Cardiac septum (tissue), 1 donor: ENCODE measurements at regions not wholly inside any gene's neighbourhood (a gene's known extent, or its start where the extent isn't known, plus 50 kb on each side); places are given as distances from the start of the nearest gene placed in this dataset.
"Not testable (repeated sequence)": the region's sequence is repeated elsewhere in the genome, so short reads cannot be mapped to it uniquely, and the experiment has no call there.

Source experiments
- DNase-seq: peaks from one replicate; pipeline ENCODE4 v3.0.0-alpha.2; 2020; ENCODE audit warnings: low spot score
- intact Hi-C: fragments of 100-400 bp; cut with DNase I; formaldehyde crosslinking; loops from one replicate; pipeline ENCODE4 v1.14.0; 2022
- donor health status: DM: no; HTN: no; CAD: no.

DNA sequence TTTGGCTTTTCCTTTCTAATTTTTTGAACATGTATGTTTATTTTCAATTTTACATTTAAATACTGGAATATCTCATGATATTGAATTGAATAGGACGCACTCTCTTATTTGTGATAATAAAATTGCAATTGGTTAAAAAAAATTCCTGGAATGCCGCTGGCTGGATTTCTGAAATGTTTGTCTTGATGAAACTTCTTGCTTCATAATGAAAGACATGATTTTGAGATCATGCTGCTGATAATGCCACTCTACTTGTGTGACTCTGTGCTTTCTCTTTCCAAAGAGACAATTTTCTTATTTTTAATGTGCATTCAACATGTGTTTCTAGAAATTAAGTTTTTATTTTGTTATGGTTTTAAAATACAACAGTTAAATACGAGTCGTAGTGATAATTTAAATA, 465.7 kb upstream of the FAR2 start:
- intact Hi-C loops = no loop called here

GRCh38 chr12:28689398-28690175, 459.5 kb upstream of the FAR2 start:
- intact Hi-C loops = no loop called here
- DNase-seq = no peak

More for the DNA sequence above, 465.7 kb upstream of the FAR2 start:
- no peak for DNase-seq

- DNase-seq = no peak
- intact Hi-C loops = no loop called here
Measured at GRCh38 chr12:28693565-28694219, 455.4 kb upstream of the FAR2 start.

DNA sequence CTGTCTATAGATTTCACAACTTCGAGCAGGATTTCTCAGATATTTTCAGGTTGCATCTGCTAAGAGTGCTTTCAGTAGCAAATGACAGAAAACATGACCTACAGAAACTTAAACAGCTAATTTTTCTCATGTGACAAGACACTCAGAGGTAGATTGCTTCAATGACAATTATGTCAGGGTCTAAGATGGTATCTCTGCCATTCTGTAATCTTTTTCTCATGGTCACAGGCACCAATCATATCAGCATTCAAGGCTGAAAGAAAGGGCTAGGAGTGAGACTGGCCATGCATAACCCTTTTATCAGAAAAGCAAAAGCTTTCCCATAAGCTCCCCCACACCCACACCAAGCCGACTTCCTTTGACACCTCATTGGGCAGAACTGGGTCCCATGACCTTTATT, 450.5 kb upstream of the FAR2 start:
- intact Hi-C loops = no loop called here
- DNase-seq = no peak

DNA sequence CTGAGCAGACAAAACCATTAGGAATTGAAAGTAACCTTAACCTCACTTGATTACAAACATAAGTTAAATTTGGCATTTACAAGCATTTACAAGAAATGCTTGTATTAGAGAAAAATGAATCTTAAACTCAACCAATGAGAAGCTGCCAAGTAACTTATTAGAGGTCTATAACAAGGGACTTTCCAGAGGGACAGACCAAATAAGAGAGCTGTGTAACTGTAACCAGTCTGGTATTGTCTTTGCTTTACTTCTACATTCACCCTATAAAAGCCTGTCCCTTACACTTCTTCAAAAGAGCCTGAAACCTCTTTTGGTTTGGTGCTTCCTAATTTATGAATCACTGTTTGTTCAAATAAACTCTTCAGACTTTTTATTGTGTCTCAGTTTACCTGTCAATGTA, 450.0 kb upstream of the FAR2 start:
- intact Hi-C loops = no loop called here
- no peak for DNase-seq

- intact Hi-C loops = no loop called here
- DNase-seq = no peak
Measured at GRCh38 chr12:28700161-28700560, 448.9 kb upstream of the FAR2 start.

DNA sequence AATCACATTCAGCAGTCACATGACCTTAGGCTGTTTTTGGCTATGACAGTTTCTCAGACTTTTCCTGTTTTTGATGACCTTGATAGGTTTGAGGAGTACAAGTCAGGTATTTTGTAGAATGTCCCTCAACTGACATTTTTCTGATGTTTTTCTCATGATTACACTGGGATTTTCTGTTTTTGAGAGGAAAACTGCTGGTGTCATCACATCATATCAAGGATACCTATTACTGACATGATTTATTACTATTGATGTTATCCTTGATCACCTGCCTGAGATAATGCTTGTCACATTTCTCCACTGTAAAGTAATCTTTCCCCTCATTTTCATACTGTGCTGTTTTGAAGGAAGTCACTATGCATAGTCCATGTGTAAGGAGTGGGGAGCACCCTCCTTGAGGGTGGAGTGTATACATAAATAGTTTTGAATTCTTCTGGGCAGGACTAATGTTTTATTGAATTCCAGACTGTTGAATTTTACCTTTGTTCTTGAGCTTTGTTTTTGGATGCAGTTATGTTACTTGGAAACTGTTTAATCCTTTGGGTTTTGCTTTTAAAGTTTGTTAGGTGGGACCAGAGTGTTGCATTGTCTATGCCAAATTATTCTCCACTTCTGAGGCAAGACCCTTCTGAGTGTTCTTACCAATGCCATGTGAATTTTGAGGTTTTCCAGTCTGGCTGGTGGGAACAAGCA, 444.5 kb upstream of the FAR2 start:
- DNase-seq = no peak
- intact Hi-C loops = no loop called here

DNA sequence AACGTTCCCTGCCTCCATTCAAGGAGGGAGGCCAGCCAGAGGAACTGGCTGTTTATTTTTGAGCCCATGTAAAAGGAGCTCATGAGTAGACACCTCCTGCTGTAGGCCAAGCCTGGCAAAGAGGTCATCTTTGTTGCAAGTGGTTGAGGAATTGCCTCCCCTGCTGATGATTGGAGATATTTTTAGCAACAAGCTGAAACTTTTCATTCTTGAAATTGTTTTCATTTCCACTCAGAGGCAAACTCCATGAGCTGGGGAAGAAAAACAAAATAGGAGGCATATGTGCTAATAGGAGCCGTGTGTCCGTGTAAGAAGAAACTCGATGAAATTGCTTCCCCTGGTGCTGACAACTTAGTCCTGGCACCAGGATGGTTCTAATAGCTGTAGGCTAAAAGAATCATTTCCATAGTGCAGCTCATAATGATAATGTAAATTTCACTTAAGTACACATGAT, 440.1 kb upstream of the FAR2 start:
- no peak for DNase-seq
- intact Hi-C loops = no loop called here

DNA sequence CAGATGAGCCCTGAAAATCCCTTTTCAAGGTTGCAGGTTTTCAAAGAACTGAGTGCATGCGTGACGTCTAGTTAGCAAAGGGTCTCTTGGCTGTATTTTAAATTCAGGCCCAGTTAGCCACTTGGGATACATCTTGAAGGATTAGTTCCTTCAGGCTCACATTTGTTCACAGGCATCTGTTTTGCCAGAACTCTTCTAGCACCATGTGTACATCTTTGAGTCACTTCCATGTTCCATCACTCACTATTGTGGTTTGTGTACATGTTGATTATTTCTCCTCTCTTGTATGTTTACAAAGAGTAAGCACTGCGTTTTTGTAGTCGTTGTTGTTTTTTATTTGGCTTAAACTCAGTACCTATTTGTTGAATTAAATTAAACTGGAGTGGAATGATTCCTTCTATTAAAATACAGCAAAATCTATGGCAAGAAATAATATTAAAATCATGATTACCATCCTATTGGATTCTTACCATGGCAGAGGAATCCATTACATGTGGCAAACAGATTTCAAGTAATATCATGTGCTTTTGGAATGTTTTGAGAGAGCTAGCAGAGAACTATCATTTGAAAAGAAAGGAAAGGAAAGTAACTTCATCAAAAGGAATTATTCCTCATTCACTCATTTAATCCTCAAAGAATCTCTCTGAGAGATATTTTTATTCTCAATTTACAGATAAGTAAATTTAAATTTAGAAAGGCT, 438.9 kb upstream of the FAR2 start:
- no peak for DNase-seq
- intact Hi-C loops = no loop called here

GRCh38 chr12:28710882-28711281, 438.2 kb upstream of the FAR2 start:
- intact Hi-C loops = no loop called here
- no peak for DNase-seq

- DNase-seq = no peak
- intact Hi-C loops = no loop called here
Measured at GRCh38 chr12:28711421-28711820, 437.7 kb upstream of the FAR2 start.

DNA sequence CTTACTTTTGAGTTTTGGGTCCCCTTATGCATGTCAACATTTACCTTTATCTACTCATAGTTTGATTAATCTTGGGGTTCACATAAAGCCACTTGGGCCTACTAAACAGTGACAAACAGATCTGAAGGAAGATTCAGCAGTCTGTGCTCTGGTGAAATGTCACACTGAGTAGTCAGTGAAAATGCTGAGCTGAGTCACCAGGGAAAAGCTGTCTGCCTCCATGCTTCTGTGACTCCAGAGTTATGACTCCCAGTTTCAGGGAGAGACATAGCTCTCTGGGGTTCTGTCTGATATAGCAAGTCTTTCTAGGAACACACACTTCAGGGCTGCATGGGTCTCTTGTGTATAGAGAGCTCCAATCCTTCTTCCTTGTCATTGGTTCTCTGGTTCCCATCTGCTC, 406.3 kb upstream of the FAR2 start:
- intact Hi-C loops = no loop called here
- DNase-seq = no peak

DNA sequence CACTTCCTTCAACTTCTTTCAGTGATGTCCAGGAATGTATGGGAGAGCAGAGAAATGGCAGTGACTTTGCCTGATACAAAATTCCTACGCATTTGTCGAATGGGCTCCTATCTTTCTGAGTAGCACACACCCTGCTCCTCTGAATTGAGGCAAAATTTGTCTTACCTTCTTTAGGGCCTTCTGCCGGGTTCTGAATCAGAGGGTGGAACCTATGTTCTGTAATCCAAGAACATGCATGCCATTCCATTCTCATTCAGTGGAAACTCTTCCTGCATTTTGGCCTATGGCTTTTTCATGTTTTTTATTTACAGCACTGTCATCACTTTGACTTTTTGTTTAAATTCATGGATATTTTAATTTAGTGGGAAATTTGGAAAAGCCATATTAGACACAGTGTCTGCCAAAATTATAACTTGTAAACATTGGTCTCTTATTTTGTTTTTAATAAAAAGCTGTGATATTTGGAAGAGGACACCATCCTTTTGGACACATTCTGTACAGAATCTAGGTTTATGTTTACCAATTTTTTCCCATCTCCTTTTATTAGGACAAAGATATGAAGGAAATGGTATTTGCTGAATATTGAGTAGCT, 402.2 kb upstream of the FAR2 start:
- no peak for DNase-seq
- intact Hi-C loops = no loop called here

GRCh38 chr12:28750946-28751685, 398.0 kb upstream of the FAR2 start:
- intact Hi-C loops = no loop called here
- DNase-seq = no peak

GRCh38 chr12:28755027-28755426, 394.1 kb upstream of the FAR2 start:
- DNase-seq = no peak
- intact Hi-C loops = no loop called here

DNA sequence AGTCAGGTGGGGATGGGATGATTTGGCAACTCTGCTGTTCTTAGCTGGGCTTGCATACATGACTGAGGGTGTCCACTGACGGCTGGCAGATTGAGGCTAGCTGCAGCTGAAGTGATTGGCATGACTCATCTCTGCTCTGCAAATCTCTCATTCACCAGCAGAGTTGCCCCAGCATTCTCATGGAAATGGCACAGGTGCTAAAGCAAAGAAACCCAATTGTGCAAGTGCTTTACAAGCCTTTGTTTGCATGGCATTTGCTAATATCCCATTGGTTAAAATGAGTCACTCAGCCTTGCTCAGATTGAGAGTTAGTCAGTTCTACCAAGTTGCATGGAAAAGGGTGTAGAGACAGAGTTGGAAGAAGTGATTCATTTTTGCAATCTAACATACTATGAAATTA, 389.7 kb upstream of the FAR2 start:
- no peak for DNase-seq
- intact Hi-C loops = no loop called here

- intact Hi-C loops, DNase-seq: not testable (repeated sequence)
Measured at GRCh38 chr12:28760040-28760903, 388.8 kb upstream of the FAR2 start.

DNA sequence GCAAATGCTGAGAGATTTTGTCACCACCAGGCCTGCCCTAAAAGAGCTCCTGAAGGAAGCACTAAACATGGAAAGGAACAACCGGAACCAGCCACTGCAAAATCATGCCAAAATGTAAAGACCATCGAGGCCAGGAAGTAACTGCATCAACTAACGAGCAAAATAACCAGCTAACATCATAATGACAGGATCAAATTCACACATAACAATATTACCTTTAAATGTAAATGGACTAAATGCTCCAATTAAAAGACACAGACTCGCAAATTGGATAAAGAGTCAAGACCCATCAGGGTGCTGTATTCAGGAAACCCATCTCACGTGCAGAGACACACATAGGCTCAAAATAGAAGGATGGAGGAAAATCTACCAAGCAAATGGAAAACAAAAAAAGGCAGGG, 387.2 kb upstream of the FAR2 start:
- intact Hi-C loops, DNase-seq: not testable (repeated sequence)
